ENCODE measurements at regions not wholly inside any gene's neighbourhood (a gene's known extent, or its start where the extent isn't known, plus 50 kb on each side); places are given as distances from the start of the nearest gene placed in this dataset.

GRCh38 chr7:41882745-41883420 is 180.0 kb upstream of the INHBA start:
- H3K27me3 Mint-ChIP-seq, result no peaks in the 10 kb centered on the region
- peak; percentile 35 for ATAC-seq
- H3K27ac Mint-ChIP-seq, result peak overlapping the region; percentile 92
- peaks cover 3% of the 10 kb centered on the region for H3K9me3 Mint-ChIP-seq
- no peak overlapping the region for H3K4me3 Mint-ChIP-seq
- no peaks in the 10 kb centered on the region for H3K36me3 Mint-ChIP-seq
- H3K4me1 Mint-ChIP-seq, result peaks cover 76% of the 10 kb centered on the region

- Mint-ChIP-seq H3K4me3 (peak overlapping the region; percentile 61), H3K27me3 (no peaks in the 10 kb centered on the region), H3K9me3 (peaks cover 3% of the 10 kb centered on the region), H3K36me3 (no peaks in the 10 kb centered on the region), H3K4me1 (peaks cover 70% of the 10 kb centered on the region), H3K27ac (peak overlapping the region; percentile 92)
- ATAC-seq, result no peak
Measured at GRCh38 chr7:41882256-41882655, 179.4 kb upstream of the INHBA start.

GRCh38 chr7:41881331-41882130 is 178.6 kb upstream of the INHBA start:
- peaks cover 67% of the 10 kb centered on the region for H3K4me1 Mint-ChIP-seq
- H3K27me3 Mint-ChIP-seq, result no peaks in the 10 kb centered on the region
- H3K4me3 Mint-ChIP-seq, result peak overlapping the region; percentile 61
- H3K9me3 Mint-ChIP-seq, result peaks cover 3% of the 10 kb centered on the region
- no peaks in the 10 kb centered on the region for H3K36me3 Mint-ChIP-seq
- H3K27ac Mint-ChIP-seq, result peak overlapping the region; percentile 92
- peak; percentile 98 for ATAC-seq

DNA sequence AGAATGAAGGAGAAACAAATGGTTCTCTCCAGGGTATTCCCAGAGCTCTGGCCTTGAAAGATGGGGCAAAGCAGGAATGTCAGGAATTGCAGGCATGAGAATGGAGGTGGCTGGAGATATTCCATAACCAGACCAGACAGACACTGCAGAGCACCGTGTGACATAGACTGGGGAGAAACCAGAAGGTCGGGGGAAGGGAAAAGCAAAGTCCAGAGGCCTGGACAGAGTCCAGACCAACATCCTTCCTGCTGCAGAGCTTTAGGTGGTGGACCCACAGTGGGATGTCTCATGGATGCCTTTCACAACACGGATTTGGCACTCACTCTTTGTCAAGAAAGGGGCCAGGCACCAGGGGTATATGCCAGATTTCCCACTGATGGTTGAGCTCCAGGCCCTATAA is 177.2 kb upstream of the INHBA start:
- ATAC-seq, result no peak
- H3K4me3 Mint-ChIP-seq, result no peak overlapping the region
- peak overlapping the region; percentile 92 for H3K27ac Mint-ChIP-seq
- H3K36me3 Mint-ChIP-seq, result no peaks in the 10 kb centered on the region
- H3K4me1 Mint-ChIP-seq, result peaks cover 58% of the 10 kb centered on the region
- peaks cover 3% of the 10 kb centered on the region for H3K9me3 Mint-ChIP-seq
- H3K27me3 Mint-ChIP-seq, result no peaks in the 10 kb centered on the region

GRCh38 chr7:41879403-41879802 is 176.5 kb upstream of the INHBA start:
- no peak for ATAC-seq
- Mint-ChIP-seq H3K4me3 (no peak overlapping the region), H3K27me3 (no peaks in the 10 kb centered on the region), H3K36me3 (no peaks in the 10 kb centered on the region), H3K9me3 (peaks cover 3% of the 10 kb centered on the region), H3K27ac (peak overlapping the region; percentile 92), H3K4me1 (peaks cover 58% of the 10 kb centered on the region)

- Mint-ChIP-seq H3K27ac (no peak overlapping the region), H3K9me3 (peaks cover 3% of the 10 kb centered on the region), H3K27me3 (no peaks in the 10 kb centered on the region), H3K4me1 (peaks cover 64% of the 10 kb centered on the region), H3K36me3 (no peaks in the 10 kb centered on the region), H3K4me3 (no peak overlapping the region)
- ATAC-seq, result no peak
Measured at GRCh38 chr7:41878309-41879295, 175.7 kb upstream of the INHBA start.

- Mint-ChIP-seq H3K4me3 (no peak overlapping the region), H3K27me3 (no peaks in the 10 kb centered on the region), H3K36me3 (no peaks in the 10 kb centered on the region), H3K27ac (no peak overlapping the region), H3K4me1 (peaks cover 58% of the 10 kb centered on the region), H3K9me3 (peaks cover 3% of the 10 kb centered on the region)
- ATAC-seq, result no peak
Measured at GRCh38 chr7:41877118-41877517, 174.2 kb upstream of the INHBA start.

- Mint-ChIP-seq H3K9me3 (peaks cover 1% of the 10 kb centered on the region), H3K4me1 (peaks cover 44% of the 10 kb centered on the region), H3K27me3 (no peaks in the 10 kb centered on the region), H3K4me3 (no peak overlapping the region), H3K36me3 (no peaks in the 10 kb centered on the region), H3K27ac (no peak overlapping the region)
- no peak for ATAC-seq
Measured at GRCh38 chr7:41875513-41875912, 172.6 kb upstream of the INHBA start.

DNA sequence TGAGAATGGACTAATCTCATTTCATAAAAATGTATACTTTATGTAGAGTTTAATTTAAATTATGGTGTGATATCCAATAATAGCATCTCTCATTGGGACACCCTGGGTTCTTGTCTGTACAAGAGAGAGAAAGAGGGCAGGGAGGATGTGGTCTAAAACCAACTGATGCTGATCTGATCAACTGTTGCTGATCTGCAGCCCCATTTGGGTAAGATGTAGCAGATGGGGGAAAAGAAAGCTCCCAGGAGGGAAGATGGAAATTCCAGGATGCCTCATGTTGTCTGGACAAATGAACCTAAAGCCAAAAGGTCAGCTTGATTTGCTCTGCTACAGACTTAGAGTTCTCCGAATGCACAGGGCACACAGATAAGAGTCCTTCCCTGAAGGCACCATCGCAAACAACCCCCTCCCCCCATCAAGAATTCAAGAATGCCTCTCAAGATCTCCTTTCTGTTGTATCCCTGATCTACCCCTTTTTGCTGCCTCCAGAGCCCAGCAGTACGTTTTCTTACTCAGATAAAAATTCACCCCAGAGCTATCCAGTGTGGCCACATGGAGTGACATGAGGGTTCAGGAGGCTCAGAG is 171.4 kb upstream of the INHBA start:
- Mint-ChIP-seq H3K27me3 (no peaks in the 10 kb centered on the region), H3K36me3 (no peaks in the 10 kb centered on the region), H3K4me3 (no peak overlapping the region), H3K27ac (no peak overlapping the region), H3K9me3 (no peaks in the 10 kb centered on the region), H3K4me1 (peaks cover 31% of the 10 kb centered on the region)
- ATAC-seq, result no peak

DNA sequence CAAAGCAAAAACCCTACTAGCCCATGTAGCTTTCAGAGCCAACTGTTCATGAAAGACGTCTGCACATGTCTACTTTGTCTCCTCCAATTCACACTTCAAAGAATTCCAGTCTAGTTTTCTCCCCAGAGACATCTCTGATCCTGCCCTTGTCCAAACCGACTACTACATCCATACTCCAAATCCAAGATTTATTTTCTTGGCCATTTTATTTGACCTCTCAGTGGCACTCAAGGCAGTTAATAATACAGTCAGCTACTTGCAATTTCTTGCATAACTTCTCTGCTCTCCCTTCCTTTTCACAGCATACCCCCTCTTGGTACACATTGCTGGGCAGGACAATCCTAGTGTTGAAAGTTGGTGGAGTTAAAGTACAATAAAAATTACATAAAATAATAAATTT is 170.9 kb upstream of the INHBA start:
- Mint-ChIP-seq H3K9me3 (no peaks in the 10 kb centered on the region), H3K27ac (no peak overlapping the region)

GRCh38 chr7:41872966-41873365 is 170.1 kb upstream of the INHBA start:
- H3K4me3 Mint-ChIP-seq, result no peak overlapping the region
- H3K36me3 Mint-ChIP-seq, result no peaks in the 10 kb centered on the region
- H3K4me1 Mint-ChIP-seq, result peaks cover 26% of the 10 kb centered on the region
- H3K27ac Mint-ChIP-seq, result no peak overlapping the region
- no peaks in the 10 kb centered on the region for H3K9me3 Mint-ChIP-seq
- ATAC-seq, result no peak
- no peaks in the 10 kb centered on the region for H3K27me3 Mint-ChIP-seq

More for the DNA sequence above, 170.9 kb upstream of the INHBA start:
- H3K4me3 Mint-ChIP-seq, result no peak overlapping the region
- peaks cover 26% of the 10 kb centered on the region for H3K4me1 Mint-ChIP-seq
- H3K36me3 Mint-ChIP-seq, result no peaks in the 10 kb centered on the region
- H3K27me3 Mint-ChIP-seq, result no peaks in the 10 kb centered on the region
- no peak for ATAC-seq

DNA sequence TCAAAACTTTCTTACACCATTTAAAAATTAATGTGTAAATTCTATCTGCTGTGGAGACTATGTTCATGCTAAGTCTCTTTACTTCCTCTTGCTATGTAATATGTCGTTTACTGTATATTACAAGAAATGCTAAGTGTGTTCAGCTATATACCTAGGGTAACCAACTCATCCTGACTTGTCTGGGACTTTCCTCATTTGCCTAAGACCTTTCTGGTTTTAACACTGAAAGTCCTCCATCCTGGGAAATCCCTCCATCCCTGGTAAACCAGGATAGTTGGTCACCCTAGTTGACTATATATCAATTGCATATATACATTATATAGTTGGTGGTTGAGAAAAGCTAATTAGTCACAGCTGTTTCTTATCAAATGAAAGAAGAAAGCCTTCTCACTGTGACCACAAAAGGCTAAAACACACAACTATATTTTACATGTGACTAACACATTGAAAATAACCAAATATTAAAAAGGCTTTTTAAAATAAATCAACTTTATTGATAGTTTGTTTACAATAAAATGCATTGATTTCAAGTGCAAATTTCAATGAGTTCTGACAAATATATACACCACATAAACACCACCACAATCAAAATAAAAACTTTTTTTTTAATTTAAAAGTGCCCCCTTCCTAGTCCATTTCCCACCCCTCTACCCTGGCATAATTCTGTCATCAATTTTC is 167.7 kb upstream of the INHBA start:
- Mint-ChIP-seq H3K27ac (no peak overlapping the region), H3K9me3 (peaks cover 7% of the 10 kb centered on the region), H3K4me3 (no peak overlapping the region), H3K36me3 (peaks cover 6% of the 10 kb centered on the region), H3K27me3 (no peaks in the 10 kb centered on the region), H3K4me1 (peaks cover 26% of the 10 kb centered on the region)
- ATAC-seq, result no peak

DNA sequence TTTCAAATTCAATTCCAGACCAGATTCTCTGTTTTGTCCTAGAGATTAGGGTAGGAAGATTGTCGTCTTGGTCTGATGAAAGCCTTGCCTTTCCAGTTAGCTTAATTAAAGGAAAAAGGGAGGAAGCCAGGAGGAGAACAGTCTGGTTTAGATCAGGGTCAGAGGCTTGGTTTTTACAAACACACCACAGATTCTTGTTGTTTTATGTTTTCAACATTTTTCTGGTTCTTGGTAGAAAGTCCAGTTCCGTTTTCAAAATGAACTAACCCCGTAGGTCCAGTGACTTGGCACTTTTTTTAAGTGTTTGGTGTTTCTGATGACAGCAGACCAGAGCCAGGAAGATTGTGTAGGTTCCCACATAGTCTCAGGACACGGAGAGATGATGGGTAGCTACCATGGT is 167.1 kb upstream of the INHBA start:
- no peak overlapping the region for H3K27ac Mint-ChIP-seq
- H3K4me3 Mint-ChIP-seq, result no peak overlapping the region
- ATAC-seq, result no peak
- peaks cover 10% of the 10 kb centered on the region for H3K36me3 Mint-ChIP-seq
- no peaks in the 10 kb centered on the region for H3K27me3 Mint-ChIP-seq
- H3K9me3 Mint-ChIP-seq, result peaks cover 13% of the 10 kb centered on the region
- peaks cover 20% of the 10 kb centered on the region for H3K4me1 Mint-ChIP-seq

DNA sequence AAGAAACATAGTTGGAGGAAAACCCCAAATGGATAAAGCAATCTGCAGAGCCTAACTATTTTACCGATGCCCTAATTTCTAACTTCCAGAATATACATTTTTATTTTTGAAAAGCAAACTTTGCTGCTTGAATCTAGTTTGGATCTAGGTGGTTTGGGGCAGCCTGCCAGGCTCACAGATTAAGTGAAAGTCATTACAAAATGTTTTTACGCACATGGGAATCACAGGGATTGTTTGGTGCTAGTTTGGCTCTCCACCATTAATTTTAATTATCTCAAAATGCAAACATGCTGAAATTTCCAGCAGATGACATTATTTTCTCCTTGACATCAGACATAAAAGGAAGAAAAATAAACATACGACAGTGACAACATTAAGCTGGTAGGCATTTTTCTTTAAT is 166.7 kb upstream of the INHBA start:
- Mint-ChIP-seq H3K27ac (no peak overlapping the region), H3K36me3 (peaks cover 10% of the 10 kb centered on the region), H3K9me3 (peaks cover 14% of the 10 kb centered on the region), H3K27me3 (no peaks in the 10 kb centered on the region), H3K4me3 (no peak overlapping the region), H3K4me1 (peaks cover 16% of the 10 kb centered on the region)
- ATAC-seq, result no peak
